ENCODE measurements at regions not wholly inside any gene's neighbourhood (a gene's known extent, or its start where the extent isn't known, plus 50 kb on each side); places are given as distances from the start of the nearest gene placed in this dataset.

DNA sequence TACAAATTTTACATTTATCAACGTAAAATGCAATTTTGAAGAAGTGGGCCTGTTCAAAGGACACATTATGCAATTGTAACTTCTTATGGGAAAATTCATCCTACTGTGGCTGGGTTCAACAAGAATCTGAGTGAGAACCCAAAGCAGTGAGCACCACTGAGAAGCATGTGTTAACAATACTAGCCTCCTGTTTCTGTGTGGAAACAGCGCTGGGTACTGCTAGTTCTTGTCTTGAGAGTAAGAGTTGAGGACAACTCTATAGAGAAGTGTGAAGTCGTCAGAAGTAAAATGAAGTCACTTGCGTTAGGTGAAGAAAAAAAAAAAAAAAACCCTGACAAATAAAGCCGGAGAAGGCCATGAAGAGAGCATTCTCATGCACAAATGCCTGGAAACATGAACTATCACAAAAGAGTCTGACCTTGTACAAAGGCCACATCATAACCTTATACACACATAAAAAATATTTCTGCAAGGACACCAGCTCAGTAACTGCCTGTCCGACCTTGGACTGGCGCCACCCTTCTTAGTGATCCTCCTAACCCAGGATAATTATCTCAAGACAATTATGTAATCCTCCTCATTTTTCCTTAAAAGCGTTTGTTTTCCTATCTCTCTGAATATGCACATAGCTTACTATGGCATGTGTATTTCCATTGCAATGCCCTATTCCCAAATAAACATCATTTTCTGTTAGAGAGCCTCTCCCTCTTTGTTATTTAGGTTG, 554.9 kb downstream of the HTR7 start:
- TF ChIP-seq POLR2AphosphoS5 (IDR thresholded peaks at IDR 0.05) (no peak), POLR2A (IDR thresholded peaks at IDR 0.05; ENCODE audit: low read depth) (no peak)
- TF ChIP-seq, protein P1, sequence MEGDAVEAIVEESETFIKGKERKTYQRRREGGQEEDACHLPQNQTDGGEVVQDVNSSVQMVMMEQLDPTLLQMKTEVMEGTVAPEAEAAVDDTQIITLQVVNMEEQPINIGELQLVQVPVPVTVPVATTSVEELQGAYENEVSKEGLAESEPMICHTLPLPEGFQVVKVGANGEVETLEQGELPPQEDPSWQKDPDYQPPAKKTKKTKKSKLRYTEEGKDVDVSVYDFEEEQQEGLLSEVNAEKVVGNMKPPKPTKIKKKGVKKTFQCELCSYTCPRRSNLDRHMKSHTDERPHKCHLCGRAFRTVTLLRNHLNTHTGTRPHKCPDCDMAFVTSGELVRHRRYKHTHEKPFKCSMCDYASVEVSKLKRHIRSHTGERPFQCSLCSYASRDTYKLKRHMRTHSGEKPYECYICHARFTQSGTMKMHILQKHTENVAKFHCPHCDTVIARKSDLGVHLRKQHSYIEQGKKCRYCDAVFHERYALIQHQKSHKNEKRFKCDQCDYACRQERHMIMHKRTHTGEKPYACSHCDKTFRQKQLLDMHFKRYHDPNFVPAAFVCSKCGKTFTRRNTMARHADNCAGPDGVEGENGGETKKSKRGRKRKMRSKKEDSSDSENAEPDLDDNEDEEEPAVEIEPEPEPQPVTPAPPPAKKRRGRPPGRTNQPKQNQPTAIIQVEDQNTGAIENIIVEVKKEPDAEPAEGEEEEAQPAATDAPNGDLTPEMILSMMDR (IDR thresholded peaks at IDR 0.05): no peak

Measured in esophagus muscularis mucosa (tissue), 3 donors.